ENCODE measurements at regions not wholly inside any gene's neighbourhood (a gene's known extent, or its start where the extent isn't known, plus 50 kb on each side); places are given as distances from the start of the nearest gene placed in this dataset.
"Not testable (repeated sequence)": the region's sequence is repeated elsewhere in the genome, so short reads cannot be mapped to it uniquely, and the experiment has no call there.

- ATAC-seq (no peak), DNase-seq (no peak)
- H3K27ac Mint-ChIP-seq, result no peak overlapping the region
- H3K4me3 Mint-ChIP-seq, result no peak overlapping the region
- no peaks in the 10 kb centered on the region for H3K27me3 Mint-ChIP-seq
- no peaks in the 10 kb centered on the region for H3K9me3 ChIP-seq (ENCODE audit: control insufficient read depth, low read length, poor library complexity, severe bottlenecking)
- H3K4me1 Mint-ChIP-seq, result no peaks in the 10 kb centered on the region
- no peaks in the 10 kb centered on the region for H3K36me3 Mint-ChIP-seq (ENCODE audit: low read depth)
These were observed 193.6 kb upstream of the PIK3R1 start for GRCh38 chr5:68021916-68022315.

GRCh38 chr5:68021227-68021626 is 194.3 kb upstream of the PIK3R1 start:
- Mint-ChIP-seq H3K36me3 (ENCODE audit: low read depth) (no peaks in the 10 kb centered on the region), H3K27me3 (no peaks in the 10 kb centered on the region), H3K4me3 (no peak overlapping the region), H3K4me1 (no peaks in the 10 kb centered on the region), H3K27ac (peak overlapping the region; percentile 16)
- ATAC-seq (no peak), DNase-seq (no peak)
- no peaks in the 10 kb centered on the region for H3K9me3 ChIP-seq (ENCODE audit: control insufficient read depth, low read length, poor library complexity, severe bottlenecking)

DNA sequence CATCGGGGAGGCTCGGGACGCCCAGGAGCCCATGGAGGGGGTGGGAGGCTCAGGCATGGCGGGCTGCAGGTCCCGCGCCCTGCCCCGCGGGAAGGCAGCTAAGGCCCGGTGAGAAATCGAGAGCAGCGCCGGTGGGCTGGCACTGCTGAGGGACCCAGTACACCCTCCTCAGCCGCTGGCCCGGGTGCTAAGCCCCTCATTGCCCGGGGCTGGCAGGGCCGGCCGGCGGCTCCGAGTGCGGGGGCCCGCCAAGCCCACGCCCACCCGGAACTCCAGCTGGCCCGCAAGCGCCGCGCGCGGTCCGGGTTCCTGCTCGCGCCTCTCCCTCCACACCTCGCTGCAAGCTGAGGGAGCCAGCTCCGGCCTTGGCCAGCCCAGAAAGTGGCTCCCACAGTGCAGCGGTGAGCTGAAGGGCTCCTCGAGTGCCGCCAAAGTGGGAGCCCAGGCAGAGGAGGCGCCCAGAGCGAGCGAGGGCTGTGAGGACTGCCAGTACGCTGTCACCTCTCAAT is 195.0 kb upstream of the PIK3R1 start:
- H3K27ac Mint-ChIP-seq; H3K27me3 Mint-ChIP-seq; H3K4me3 Mint-ChIP-seq; H3K4me1 Mint-ChIP-seq; H3K9me3 ChIP-seq (ENCODE audit: control insufficient read depth, low read length, poor library complexity, severe bottlenecking); DNase-seq; H3K36me3 Mint-ChIP-seq (ENCODE audit: low read depth); ATAC-seq: not testable (repeated sequence)

- ATAC-seq (no peak), DNase-seq (no peak)
- no peaks in the 10 kb centered on the region for H3K9me3 ChIP-seq (ENCODE audit: control insufficient read depth, low read length, poor library complexity, severe bottlenecking)
- Mint-ChIP-seq H3K4me3 (no peak overlapping the region), H3K36me3 (ENCODE audit: low read depth) (peaks cover 5% of the 10 kb centered on the region), H3K27ac (no peak overlapping the region), H3K4me1 (no peaks in the 10 kb centered on the region), H3K27me3 (peaks cover under 1% of the 10 kb centered on the region)
These were observed 199.9 kb upstream of the PIK3R1 start for GRCh38 chr5:68015381-68016302.

DNA sequence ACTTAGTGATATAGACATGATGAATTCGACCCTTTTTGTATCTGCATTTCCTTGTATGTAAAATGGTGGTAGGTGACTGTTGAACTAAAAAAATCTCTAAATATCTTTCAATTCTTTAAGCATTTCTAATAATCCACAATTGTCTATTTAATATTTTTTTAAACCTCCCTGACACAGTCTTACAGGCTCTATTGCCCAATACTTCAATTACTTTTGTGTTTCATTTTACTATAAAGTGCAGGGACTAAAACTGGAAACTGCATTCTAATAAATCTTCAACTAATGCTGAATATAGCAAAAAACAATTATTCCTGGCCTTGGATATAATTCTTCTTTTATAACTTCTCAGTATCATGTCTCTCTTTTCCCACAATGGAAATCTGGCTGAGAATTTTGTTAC is 202.7 kb upstream of the PIK3R1 start:
- Mint-ChIP-seq H3K27me3 (peaks cover 7% of the 10 kb centered on the region), H3K27ac (no peak overlapping the region), H3K4me1 (no peaks in the 10 kb centered on the region), H3K36me3 (ENCODE audit: low read depth) (peaks cover 5% of the 10 kb centered on the region), H3K4me3 (no peak overlapping the region)
- no peak for DNase-seq
- H3K9me3 ChIP-seq (ENCODE audit: control insufficient read depth, low read length, poor library complexity, severe bottlenecking), result no peaks in the 10 kb centered on the region
- ATAC-seq, result no peak

- Mint-ChIP-seq H3K4me3 (no peak overlapping the region), H3K27ac (no peak overlapping the region), H3K36me3 (ENCODE audit: low read depth) (peaks cover 5% of the 10 kb centered on the region), H3K4me1 (no peaks in the 10 kb centered on the region), H3K27me3 (peaks cover 7% of the 10 kb centered on the region)
- ATAC-seq (no peak), DNase-seq (no peak)
- H3K9me3 ChIP-seq (ENCODE audit: control insufficient read depth, low read length, poor library complexity, severe bottlenecking), result no peaks in the 10 kb centered on the region
These were observed 203.1 kb upstream of the PIK3R1 start for GRCh38 chr5:68012429-68012828.

DNA sequence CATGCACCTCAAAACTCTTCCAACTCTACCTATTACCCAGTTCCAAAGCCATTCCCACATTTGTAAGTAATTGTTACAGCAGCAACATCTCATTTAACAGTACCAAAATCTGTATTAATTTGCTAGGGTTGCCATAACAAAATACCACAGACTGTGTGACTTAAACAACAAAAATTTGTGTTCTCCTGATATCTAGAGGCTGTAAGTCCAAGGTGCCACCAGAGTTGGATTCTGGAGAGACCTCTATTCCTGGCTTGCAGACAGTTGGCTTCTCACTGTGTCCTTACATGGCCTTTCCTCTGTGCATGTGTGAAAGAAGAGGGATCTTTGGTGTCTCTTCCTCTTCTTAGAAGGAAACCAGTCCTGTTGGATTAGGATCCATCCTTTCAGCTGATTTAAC is 203.8 kb upstream of the PIK3R1 start:
- Mint-ChIP-seq H3K36me3 (ENCODE audit: low read depth) (peaks cover 5% of the 10 kb centered on the region), H3K4me1 (no peaks in the 10 kb centered on the region), H3K27ac (no peak overlapping the region), H3K27me3 (peaks cover 7% of the 10 kb centered on the region), H3K4me3 (no peak overlapping the region)
- no peaks in the 10 kb centered on the region for H3K9me3 ChIP-seq (ENCODE audit: control insufficient read depth, low read length, poor library complexity, severe bottlenecking)
- DNase-seq (no peak), ATAC-seq (no peak)

- no peaks in the 10 kb centered on the region for H3K9me3 ChIP-seq (ENCODE audit: control insufficient read depth, low read length, poor library complexity, severe bottlenecking)
- Mint-ChIP-seq H3K27ac (no peak overlapping the region), H3K4me1 (no peaks in the 10 kb centered on the region), H3K27me3 (peaks cover 7% of the 10 kb centered on the region), H3K4me3 (no peak overlapping the region), H3K36me3 (ENCODE audit: low read depth) (peaks cover 5% of the 10 kb centered on the region)
- ATAC-seq (no peak), DNase-seq (no peak)
These were observed 204.2 kb upstream of the PIK3R1 start for GRCh38 chr5:68011259-68011760.

- Mint-ChIP-seq H3K36me3 (ENCODE audit: low read depth) (peaks cover 5% of the 10 kb centered on the region), H3K27ac (no peak overlapping the region), H3K27me3 (peaks cover 7% of the 10 kb centered on the region), H3K4me1 (no peaks in the 10 kb centered on the region), H3K4me3 (no peak overlapping the region)
- ATAC-seq, result no peak
- H3K9me3 ChIP-seq (ENCODE audit: control insufficient read depth, low read length, poor library complexity, severe bottlenecking), result no peaks in the 10 kb centered on the region
- DNase-seq, result no peak
These were observed 204.8 kb upstream of the PIK3R1 start for GRCh38 chr5:68010740-68011139.

DNA sequence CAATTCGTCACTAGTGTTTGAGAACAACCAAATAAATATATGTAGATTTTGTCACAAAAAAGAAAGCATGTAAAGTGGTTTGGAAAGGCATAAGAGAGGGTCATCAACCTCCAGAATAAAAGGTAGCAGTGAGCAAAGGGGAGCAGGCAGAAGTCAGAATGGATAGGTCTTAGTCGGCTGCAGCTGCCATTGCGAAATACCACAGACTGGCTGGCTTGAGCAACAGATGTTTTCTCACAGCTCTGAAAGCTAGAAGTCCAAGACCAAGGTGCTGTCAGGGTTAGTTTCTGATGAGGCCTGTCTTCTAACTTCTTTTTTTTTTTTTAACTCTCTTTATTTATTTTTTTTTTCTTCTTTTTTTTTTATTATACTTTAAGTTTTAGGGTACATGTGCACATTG is 208.1 kb upstream of the PIK3R1 start:
- H3K9me3 ChIP-seq (ENCODE audit: control insufficient read depth, low read length, poor library complexity, severe bottlenecking), result no peaks in the 10 kb centered on the region
- H3K4me3 Mint-ChIP-seq, result no peak overlapping the region
- ATAC-seq, result no peak
- H3K27me3 Mint-ChIP-seq, result peaks cover 7% of the 10 kb centered on the region
- peaks cover 5% of the 10 kb centered on the region for H3K36me3 Mint-ChIP-seq (ENCODE audit: low read depth)
- DNase-seq, result no peak
- no peak overlapping the region for H3K27ac Mint-ChIP-seq
- peaks cover 2% of the 10 kb centered on the region for H3K4me1 Mint-ChIP-seq

DNA sequence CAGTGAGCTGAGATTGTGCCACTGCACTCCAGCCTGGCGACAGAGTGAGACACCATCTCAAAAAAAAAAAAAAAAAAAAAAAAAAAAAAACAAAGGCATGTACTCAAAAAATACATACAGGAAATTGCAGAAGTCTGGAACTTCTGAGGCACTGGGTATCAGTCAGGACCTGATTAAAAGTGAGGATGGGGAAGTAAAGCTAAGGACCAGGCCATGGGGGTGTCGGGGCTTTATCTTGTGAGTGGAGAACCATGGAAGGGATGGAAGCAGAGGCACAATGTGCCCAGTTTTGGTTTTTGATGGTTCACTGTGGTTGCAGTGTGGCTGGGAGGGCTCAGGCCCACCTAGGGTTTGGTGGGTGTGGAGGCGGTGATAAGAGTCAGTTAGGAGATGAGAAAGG is 212.7 kb upstream of the PIK3R1 start:
- H3K36me3 Mint-ChIP-seq (ENCODE audit: low read depth), result no peaks in the 10 kb centered on the region
- H3K4me1 Mint-ChIP-seq, result peaks cover 2% of the 10 kb centered on the region
- no peaks in the 10 kb centered on the region for H3K27me3 Mint-ChIP-seq
- ATAC-seq (no peak), DNase-seq (no peak)
- H3K9me3 ChIP-seq (ENCODE audit: control insufficient read depth, low read length, poor library complexity, severe bottlenecking), result no peaks in the 10 kb centered on the region
- no peak overlapping the region for H3K4me3 Mint-ChIP-seq
- peak overlapping the region; percentile 37 for H3K27ac Mint-ChIP-seq

GRCh38 chr5:68000805-68001204 is 214.8 kb upstream of the PIK3R1 start:
- no peaks in the 10 kb centered on the region for H3K9me3 ChIP-seq (ENCODE audit: control insufficient read depth, low read length, poor library complexity, severe bottlenecking)
- H3K36me3 Mint-ChIP-seq (ENCODE audit: low read depth), result no peaks in the 10 kb centered on the region
- H3K4me1 Mint-ChIP-seq, result peaks cover 2% of the 10 kb centered on the region
- peaks cover 8% of the 10 kb centered on the region for H3K27me3 Mint-ChIP-seq
- DNase-seq (no peak), ATAC-seq (no peak)
- no peak overlapping the region for H3K4me3 Mint-ChIP-seq
- H3K27ac Mint-ChIP-seq, result no peak overlapping the region

DNA sequence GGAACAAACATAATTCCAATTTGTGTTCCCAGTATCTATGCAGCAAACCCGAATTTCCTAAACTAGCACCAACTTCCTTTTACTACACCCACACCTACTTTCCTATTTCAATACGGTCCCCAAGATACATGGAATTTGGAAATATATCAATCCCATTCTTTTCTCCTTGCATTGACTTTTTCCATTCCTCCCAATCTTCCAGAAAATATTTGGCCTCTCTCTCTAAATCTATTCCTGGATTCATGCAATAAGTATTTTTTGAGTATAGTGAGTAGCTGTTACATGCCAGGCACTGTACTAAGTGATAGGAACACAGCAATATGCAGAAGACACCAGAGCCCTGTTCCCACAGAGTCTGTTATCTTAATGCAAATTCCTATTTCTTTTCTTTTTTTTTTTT is 216.2 kb upstream of the PIK3R1 start:
- no peak overlapping the region for H3K27ac Mint-ChIP-seq
- peaks cover 2% of the 10 kb centered on the region for H3K4me1 Mint-ChIP-seq
- H3K4me3 Mint-ChIP-seq, result no peak overlapping the region
- H3K36me3 Mint-ChIP-seq (ENCODE audit: low read depth), result no peaks in the 10 kb centered on the region
- peaks cover 8% of the 10 kb centered on the region for H3K27me3 Mint-ChIP-seq
- ATAC-seq (no peak), DNase-seq (no peak)
- H3K9me3 ChIP-seq (ENCODE audit: control insufficient read depth, low read length, poor library complexity, severe bottlenecking), result no peaks in the 10 kb centered on the region
